HG02642 (cell line): ENCODE measurements at regions not wholly inside any gene's neighbourhood (a gene's known extent, or its start where the extent isn't known, plus 50 kb on each side); places are given as distances from the start of the nearest gene placed in this dataset.

Experiments used
- ATAC-seq: cut with Tn5 transposase; IDR thresholded peaks from one replicate; pipeline ENCODE4 v1.9.1; 2021; ENCODE audit warnings: mild to moderate bottlenecking; ENCODE audit not compliant: unreplicated experiment, poor library complexity

DNA sequence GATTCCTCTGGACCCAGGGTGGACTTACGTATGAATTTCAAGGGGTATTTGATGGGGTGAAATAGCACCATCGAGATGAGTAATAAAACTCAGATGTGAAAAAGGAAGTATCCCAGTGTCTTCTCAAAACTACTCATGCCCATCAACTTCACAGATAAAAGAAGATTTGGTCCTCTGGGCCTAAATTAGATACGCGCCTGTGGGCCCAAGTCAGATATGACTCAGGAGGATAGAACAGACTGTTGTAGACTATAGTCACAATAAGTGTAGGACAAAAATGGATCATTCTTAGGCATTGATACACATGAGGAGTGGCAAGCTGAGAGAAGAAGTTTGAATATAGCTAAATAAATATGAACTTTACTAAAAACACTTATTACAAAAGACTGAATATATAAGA is 2438.8 kb downstream of the PCDH9 start:
- ATAC-seq: no peak

- ATAC-seq: no peak
Measured at GRCh38 chr13:64782466-64782865, 2447.7 kb downstream of the PCDH9 start.

DNA sequence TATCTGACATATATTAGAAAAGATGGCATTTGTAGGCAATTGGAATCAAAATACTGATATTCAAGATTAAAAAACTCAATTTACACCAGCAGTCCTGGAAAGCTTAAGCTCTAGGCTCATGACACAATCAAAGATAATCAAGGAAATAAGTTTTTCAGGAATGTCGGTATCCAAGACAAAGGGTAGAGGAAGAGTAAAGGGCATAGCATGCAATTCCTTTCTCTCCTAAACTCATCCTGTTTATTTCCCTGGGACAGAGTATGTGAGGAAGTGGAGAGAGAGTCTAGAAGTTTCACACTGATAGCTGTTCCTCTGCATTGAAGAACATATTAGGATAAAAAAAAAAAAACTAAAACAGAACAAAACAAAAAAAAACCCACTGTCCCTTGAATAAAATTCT is 2452.1 kb downstream of the PCDH9 start:
- ATAC-seq: no peak

- no peak for ATAC-seq
Measured at GRCh38 chr13:64774915-64775314, 2455.2 kb downstream of the PCDH9 start.

- no peak for ATAC-seq
Measured at GRCh38 chr13:64770743-64771142, 2459.4 kb downstream of the PCDH9 start.

GRCh38 chr13:64767054-64767453 is 2463.1 kb downstream of the PCDH9 start:
- ATAC-seq: no peak

DNA sequence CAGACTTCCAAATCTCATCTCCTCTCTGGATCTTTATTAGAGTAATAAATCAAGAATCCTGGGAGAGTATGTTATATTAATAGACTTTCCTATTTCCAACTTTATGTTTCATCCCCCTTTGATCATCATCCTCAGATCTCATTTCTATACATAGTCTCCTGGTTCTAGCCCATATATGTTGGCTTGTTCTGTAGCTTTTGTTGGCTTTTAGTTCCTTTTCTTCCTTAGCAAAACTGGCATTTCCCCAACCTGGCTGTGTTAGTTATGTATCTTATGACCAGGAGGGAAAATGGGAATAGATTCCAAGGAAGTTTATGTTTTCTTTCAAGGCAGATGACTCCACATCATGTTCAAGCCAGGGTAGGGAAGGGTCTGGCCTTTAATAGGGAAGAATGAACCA is 2464.5 kb downstream of the PCDH9 start:
- no peak for ATAC-seq

GRCh38 chr13:64758521-64759244 is 2471.5 kb downstream of the PCDH9 start:
- no peak for ATAC-seq

- no peak for ATAC-seq
Measured at GRCh38 chr13:64756621-64757020, 2473.5 kb downstream of the PCDH9 start.

DNA sequence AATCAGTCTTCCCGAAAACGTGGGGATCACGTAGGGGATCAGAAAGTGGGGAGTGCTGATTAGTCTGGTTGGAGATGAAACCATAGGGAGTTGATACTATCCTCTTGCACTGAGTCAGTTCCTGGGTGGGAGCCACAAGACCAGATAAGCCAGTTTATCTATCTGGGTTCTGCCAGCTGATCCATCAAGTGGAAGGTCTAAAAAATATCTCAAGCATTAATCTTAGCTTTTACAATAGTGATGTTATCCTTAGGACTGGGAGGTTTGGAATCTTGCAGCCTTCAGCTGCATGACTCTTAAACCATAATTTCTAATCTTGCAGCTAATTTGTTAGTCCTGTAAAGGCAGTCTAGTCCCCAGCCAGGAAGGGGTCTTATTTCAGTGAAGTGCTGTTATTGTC is 2474.2 kb downstream of the PCDH9 start:
- ATAC-seq: no peak

DNA sequence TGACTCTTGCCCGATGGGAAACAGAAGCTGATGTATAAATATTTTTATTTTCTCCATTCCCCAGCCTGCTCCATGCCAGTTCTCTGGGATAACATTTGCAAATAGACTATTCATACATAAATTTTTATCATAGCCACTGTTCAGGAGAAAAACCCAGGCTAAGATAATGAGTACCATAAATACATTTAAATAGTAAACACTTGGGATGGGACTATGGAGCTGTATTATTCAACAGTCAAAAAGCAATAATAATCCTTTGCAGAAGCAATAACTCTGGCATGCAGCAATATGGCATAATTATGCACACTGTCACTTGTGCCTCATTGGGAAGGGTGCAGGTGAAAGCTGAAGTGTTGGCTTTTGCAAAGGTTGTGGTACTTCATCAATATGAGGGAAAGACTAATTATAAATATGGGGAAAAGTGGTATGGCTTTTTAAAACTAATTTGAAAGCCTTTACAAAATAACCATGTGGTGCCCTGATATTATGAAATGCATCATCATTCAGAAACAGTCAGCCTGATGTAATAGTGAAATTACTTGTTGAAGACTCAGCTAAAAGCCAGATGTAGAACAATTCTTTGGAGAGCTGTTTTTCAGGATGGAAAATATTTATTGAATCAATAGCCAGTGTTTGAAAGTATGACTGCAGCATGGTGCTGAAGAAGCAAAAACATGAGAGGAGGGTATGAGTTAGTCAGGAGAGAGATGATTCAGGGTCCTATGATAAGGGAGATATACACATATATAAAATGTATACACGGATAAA is 2476.7 kb downstream of the PCDH9 start:
- no peak for ATAC-seq

- ATAC-seq: no peak
Measured at GRCh38 chr13:64749301-64749700, 2480.8 kb downstream of the PCDH9 start.

DNA sequence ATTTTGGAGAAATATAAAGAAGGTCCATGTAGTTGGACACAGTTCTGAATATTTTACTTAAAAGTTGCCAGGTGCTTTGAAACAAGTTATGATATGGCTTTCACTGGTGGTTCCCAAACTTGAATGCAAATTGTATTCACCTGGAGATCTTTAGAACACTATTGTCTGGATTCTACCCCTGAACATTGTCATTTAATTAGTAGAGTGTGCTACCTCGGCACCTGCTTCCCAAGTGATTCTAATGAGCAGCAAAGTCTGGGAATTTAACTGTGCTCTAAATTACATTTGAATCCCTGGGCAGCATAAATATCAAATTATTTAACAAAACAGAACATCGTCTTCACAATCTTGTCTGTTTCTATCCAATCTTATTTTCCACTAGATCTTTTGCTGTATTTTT is 2483.3 kb downstream of the PCDH9 start:
- no peak for ATAC-seq

DNA sequence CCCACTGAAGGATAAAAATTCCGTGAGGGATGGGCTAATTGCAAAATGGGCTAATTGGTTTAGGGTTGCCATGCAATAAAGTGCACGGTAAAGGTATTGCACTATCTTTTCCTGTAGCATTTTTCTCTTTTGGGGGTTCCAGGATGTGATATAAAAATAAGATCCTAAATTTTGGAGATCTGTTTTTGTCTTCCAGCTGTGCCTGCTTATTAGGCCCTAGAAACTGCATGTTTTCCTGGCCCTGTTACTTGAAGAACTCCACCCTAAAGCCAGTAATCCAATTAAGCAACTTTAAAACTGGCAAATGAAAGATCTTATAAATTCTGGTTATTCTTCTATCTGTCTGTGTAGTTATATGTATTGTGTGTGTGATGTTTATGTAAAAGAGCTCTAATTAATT is 2489.6 kb downstream of the PCDH9 start:
- no peak for ATAC-seq

- no peak for ATAC-seq
Measured at GRCh38 chr13:64725492-64725891, 2504.6 kb downstream of the PCDH9 start.

DNA sequence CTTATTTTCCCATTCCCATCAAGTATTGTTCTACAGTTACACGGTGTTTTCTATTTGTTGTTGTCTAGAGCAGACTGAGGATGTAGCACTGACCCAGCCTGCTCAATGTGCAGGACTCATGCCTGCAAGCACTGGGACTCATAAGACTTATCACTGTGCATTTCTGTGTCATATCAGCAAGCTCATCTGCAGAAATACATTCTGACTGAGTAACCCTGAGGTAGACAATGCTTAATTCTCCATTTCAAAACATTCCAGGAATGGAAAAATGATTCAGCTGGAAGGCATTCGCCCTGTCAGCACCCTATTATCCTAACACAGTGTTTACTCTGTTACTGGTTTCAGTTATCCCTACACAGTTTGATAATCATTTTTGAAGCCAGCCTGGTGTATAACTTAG is 2506.4 kb downstream of the PCDH9 start:
- no peak for ATAC-seq

- ATAC-seq: no peak
Measured at GRCh38 chr13:64718116-64718515, 2512.0 kb downstream of the PCDH9 start.

DNA sequence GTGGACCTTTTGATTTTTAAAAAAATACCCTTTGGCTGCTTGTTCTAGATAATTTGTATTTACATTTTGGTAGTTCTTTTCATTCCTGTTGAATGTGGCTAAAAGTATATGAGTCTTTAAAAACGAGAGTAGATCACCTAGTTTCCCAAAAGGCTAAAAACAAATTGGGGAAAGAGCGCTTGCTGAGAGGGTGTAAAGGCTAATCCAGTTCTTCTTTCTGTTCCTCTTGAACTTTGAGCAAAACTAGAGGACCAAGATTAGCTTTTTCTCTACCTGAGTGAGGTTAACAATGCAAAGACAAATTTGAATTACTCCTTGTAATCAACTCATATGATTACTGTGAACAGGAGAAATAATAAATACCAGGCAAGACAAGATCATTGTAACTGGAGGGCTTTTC is 2513.2 kb downstream of the PCDH9 start:
- ATAC-seq: no peak

- no peak for ATAC-seq
Measured at GRCh38 chr13:64709079-64709478, 2521.1 kb downstream of the PCDH9 start.

GRCh38 chr13:64704121-64704649 is 2526.0 kb downstream of the PCDH9 start:
- ATAC-seq: no peak

DNA sequence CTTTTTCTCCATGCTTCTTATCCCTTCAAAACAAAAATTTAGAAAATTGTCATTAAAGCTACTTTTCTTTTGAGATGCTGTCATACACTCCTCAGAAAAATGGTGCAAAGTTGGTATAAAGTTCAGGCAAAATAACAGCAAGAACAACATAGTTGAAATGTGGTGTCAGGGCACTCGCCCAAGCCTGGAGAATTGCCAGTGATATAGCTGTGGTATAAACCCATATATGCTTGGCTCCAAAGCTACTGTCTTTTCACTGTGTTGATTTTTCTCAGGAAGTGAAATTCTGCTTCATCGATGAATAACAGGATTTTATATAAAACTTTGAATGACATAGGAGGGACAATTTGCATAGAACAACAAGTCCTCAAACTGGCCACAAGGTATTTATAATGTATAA is 2532.9 kb downstream of the PCDH9 start:
- no peak for ATAC-seq
